Endothelial cell of umbilical vein (primary cell): ENCODE measurements at regions not wholly inside any gene's neighbourhood (a gene's known extent, or its start where the extent isn't known, plus 50 kb on each side); places are given as distances from the start of the nearest gene placed in this dataset.

Experiments used
- BruUV-seq: library from RNA; stranded (reverse); fragments of 400-500 nt; replicated peaks from 2 replicates; lab custom pipeline; 2021; lab: Mats Ljungman, UMichigan
- CTCF ChIA-PET: fragments of 300-600, 350-600 bp; sonication (Branson Sonifier 250); formaldehyde crosslinking; loops from one replicate; lab custom pipeline; 2021; ENCODE audit warnings: antibody characterized with exemption, inconsistent platforms; lab: Charles Lee
- POLR2A ChIA-PET: fragments of 300-600, 350-600 bp; sonication (Branson Sonifier 250); formaldehyde crosslinking; loops from one replicate; lab custom pipeline; 2021; ENCODE audit warnings: antibody characterized with exemption, inconsistent platforms; lab: Charles Lee
- DNase-seq: peaks from one replicate; pipeline ENCODE4 v3.0.0-alpha.2; 2011; ENCODE audit warnings: low read depth, low spot score
- FAIRE-seq: peaks from 2 replicates; lab custom pipeline; 2011; peaks lifted over from hg19 to GRCh38; lab: Jason Lieb, UNC
- H2AFZ ChIP-seq: 2 replicates; pipeline ENCODE4 v1.6.0; 2012; ENCODE audit warnings: low read depth, low read length, control low read depth, inconsistent platforms
- H3K27ac ChIP-seq: 2 replicates; pipeline ENCODE4 v1.5.1; 2011; ENCODE audit warnings: low read depth, mild to moderate bottlenecking, control low read depth, low read length, moderate library complexity; ENCODE audit not compliant: insufficient read depth
- H3K27me3 ChIP-seq, 2 experiments: 2 replicates each; pipeline versions ENCODE4 v1.6.0 to v1.6.1; 2011; ENCODE audit warnings: low read length in 2 of 2, mixed read lengths in 1 of 2; ENCODE audit not compliant: control insufficient read depth in 2 of 2, insufficient read depth in 2 of 2
- H3K36me3 ChIP-seq, 2 experiments: 2 replicates in 1 of 2; 3 replicates in 1 of 2; pipeline ENCODE4 v1.5.1; 2011; ENCODE audit warnings: low read length in 2 of 2, mild to moderate bottlenecking in 1 of 2, moderate library complexity in 1 of 2; ENCODE audit not compliant: control insufficient read depth in 2 of 2, insufficient read depth in 2 of 2; ENCODE audit errors: extremely low read depth in 1 of 2
- H3K4me1 ChIP-seq: 3 replicates; pipeline ENCODE4 v1.5.1; 2011; ENCODE audit warnings: mild to moderate bottlenecking, low read length; ENCODE audit not compliant: control insufficient read depth, insufficient read depth; ENCODE audit errors: extremely low read depth
- H3K4me2 ChIP-seq: 2 replicates; pipeline ENCODE4 v1.6.1; 2011; ENCODE audit warnings: low read length, control low read depth, mixed read lengths; ENCODE audit not compliant: insufficient read depth
- H3K4me3 ChIP-seq, 3 experiments: fragments of 200-600 bp in 1 of 3; sonication (generic), shearing (Covaris generic) in 1 of 3; replicated peaks in 1 of 3; 2 replicates each; pipeline ENCODE4 v1.5.1; 2011 to 2016; ENCODE audit warnings: control low read depth in 3 of 3, low read length in 3 of 3, mild to moderate bottlenecking in 2 of 3, inconsistent platforms in 1 of 3, low read depth in 1 of 3, moderate library complexity in 1 of 3; ENCODE audit not compliant: insufficient read depth in 1 of 3
- H3K79me2 ChIP-seq: 2 replicates; pipeline ENCODE4 v1.6.0; 2012; ENCODE audit warnings: low read length, inconsistent platforms; ENCODE audit not compliant: control insufficient read depth, insufficient read depth
- H3K9ac ChIP-seq: replicated peaks from 2 replicates; pipeline ENCODE3; 2011; ENCODE audit warnings: low read length, control low read depth; ENCODE audit not compliant: insufficient read depth; ENCODE audit errors: extremely low read depth
- H3K9me1 ChIP-seq: replicated peaks from 3 replicates; pipeline ENCODE4 v1.6.0; 2011; ENCODE audit warnings: mild to moderate bottlenecking, low read length; ENCODE audit not compliant: control insufficient read depth, insufficient read depth; ENCODE audit errors: extremely low read depth
- H3K9me3 ChIP-seq: replicated peaks from 2 replicates; pipeline ENCODE4 v1.5.1; 2012; ENCODE audit warnings: low read length, inconsistent platforms; ENCODE audit not compliant: control insufficient read depth, insufficient read depth
- H4K20me1 ChIP-seq: replicated peaks from 2 replicates; pipeline ENCODE3; 2011; ENCODE audit warnings: mild to moderate bottlenecking, low read length; ENCODE audit not compliant: control insufficient read depth, insufficient read depth; ENCODE audit errors: extremely low read depth
- EZH2 ChIP-seq: IDR thresholded peaks from 2 replicates; pipeline ENCODE4 v1.6.1; 2012; ENCODE audit warnings: borderline replicate concordance, low read depth, mild to moderate bottlenecking, moderate library complexity, low read length, inconsistent platforms; ENCODE audit not compliant: severe bottlenecking
- FOS ChIP-seq: IDR thresholded peaks from 2 replicates; pipeline ENCODE4 v1.6.1; 2011; ENCODE audit warnings: mild to moderate bottlenecking, low read length, moderate library complexity, borderline replicate concordance; ENCODE audit not compliant: insufficient read depth
- GATA2 ChIP-seq: IDR thresholded peaks from 2 replicates; pipeline ENCODE4 v1.7.0; 2011; ENCODE audit warnings: low read depth, mild to moderate bottlenecking, moderate library complexity, mixed read lengths, low read length; ENCODE audit not compliant: insufficient read length, insufficient read depth
- JUN ChIP-seq: IDR thresholded peaks from 2 replicates; pipeline ENCODE4 v1.6.1; 2011; ENCODE audit warnings: borderline replicate concordance, low read depth; ENCODE audit not compliant: insufficient read length, insufficient read depth
- MYC ChIP-seq: IDR thresholded peaks from one replicate; pipeline ENCODE4 v1.6.1; 2011; ENCODE audit warnings: mild to moderate bottlenecking, low read depth, low read length
- POLR2A ChIP-seq: IDR thresholded peaks from 2 replicates; pipeline ENCODE4 v1.6.1; 2012; ENCODE audit warnings: low read depth, mild to moderate bottlenecking, control low read depth, low read length
- POLR2AphosphoS5 ChIP-seq: IDR thresholded peaks from 2 replicates; pipeline ENCODE4 v1.6.1; 2012; ENCODE audit warnings: low read depth, mild to moderate bottlenecking, control low read depth, low read length, moderate library complexity; ENCODE audit not compliant: insufficient read depth
- dilution Hi-C: fragments of 300-500 bp; cut with MboI; formaldehyde crosslinking; loops from one replicate; pipeline ENCODE4 v1.15.0; 2019; ENCODE audit warnings: low sequenced_read_pairs; ENCODE audit not compliant: extremely low pct_ligation_motif_present
- intact Hi-C: fragments of 100-400 bp; cut with micrococcal nuclease; formaldehyde crosslinking; loops from one replicate; pipeline ENCODE4 v1.10.0; 2022
- TF ChIP-seq, protein P1 (sequence below), 2 donors: IDR thresholded peaks; 1 replicate in 1 of 2; 2 replicates in 1 of 2; pipeline ENCODE4 v1.5.1; 2011; ENCODE audit warnings: low read length in 2 of 2, mild to moderate bottlenecking in 2 of 2, moderate library complexity in 2 of 2, control low read depth in 1 of 2, inconsistent platforms in 1 of 2, low read depth in 1 of 2; ENCODE audit not compliant: insufficient read depth in 1 of 2; ENCODE audit errors: extremely low read depth in 1 of 2
- TF ChIP-seq, protein P2 (sequence below): IDR thresholded peaks from 2 replicates; pipeline ENCODE4 v1.6.1; 2011; ENCODE audit not compliant: insufficient read depth, insufficient read length

DNA sequence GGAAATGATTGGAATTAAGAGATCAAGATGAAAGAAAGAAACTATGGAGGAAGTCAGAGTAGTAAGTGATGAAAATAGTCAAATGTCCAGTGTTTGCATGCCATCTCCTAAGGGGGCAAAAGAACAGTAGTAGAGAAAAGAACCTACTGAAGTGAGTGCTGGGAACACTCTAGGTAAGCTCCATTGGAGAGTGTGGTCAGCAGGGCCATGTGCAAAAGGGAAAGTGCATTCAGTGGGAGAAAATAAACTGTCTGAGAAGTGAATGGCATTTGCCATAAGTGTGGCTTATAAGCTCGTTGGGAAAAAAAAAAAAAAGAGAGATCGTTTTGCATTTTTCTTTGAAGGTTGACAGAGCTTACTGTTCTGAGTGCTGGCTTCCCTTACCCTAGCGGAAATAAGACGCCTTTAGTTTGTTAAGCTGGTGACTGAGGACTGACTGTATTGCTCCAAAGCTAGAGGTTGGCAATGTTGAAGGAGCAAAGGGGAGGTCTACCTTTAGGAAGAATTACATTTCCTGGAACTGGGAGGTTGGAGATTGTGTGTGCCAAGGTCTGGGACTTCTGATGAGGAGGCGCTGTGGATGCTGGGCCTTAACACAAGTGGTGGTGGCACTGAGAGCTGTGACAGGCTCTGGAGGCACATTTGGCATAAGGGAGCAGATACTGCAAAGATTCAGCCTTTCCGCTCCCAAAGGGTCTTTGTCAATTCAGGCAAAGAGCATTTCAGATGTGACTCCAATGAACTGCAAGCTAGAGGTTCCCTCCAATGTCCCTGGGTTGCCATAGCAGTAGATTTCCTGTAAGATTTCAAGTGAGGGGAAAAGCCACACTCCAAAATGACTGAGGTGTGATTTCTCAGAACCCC lies 287.8 kb upstream of the SATB1 start:
- dilution Hi-C loops (no loop called here), intact Hi-C loops (no loop called here)
- no peak for TF ChIP-seq MYC
- TF ChIP-seq JUN: no peak
- TF ChIP-seq, protein P1, sequence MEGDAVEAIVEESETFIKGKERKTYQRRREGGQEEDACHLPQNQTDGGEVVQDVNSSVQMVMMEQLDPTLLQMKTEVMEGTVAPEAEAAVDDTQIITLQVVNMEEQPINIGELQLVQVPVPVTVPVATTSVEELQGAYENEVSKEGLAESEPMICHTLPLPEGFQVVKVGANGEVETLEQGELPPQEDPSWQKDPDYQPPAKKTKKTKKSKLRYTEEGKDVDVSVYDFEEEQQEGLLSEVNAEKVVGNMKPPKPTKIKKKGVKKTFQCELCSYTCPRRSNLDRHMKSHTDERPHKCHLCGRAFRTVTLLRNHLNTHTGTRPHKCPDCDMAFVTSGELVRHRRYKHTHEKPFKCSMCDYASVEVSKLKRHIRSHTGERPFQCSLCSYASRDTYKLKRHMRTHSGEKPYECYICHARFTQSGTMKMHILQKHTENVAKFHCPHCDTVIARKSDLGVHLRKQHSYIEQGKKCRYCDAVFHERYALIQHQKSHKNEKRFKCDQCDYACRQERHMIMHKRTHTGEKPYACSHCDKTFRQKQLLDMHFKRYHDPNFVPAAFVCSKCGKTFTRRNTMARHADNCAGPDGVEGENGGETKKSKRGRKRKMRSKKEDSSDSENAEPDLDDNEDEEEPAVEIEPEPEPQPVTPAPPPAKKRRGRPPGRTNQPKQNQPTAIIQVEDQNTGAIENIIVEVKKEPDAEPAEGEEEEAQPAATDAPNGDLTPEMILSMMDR (IDR thresholded peaks at IDR 0.05; ENCODE audit: extremely low read depth in 1 of 2, insufficient read depth in 1 of 2, low read depth in 1 of 2, low read length in 2 of 2): no peak
- no peak for TF ChIP-seq FOS
- no peak for TF ChIP-seq POLR2AphosphoS5
- no peak for TF ChIP-seq POLR2A
- TF ChIP-seq GATA2: no peak
- TF ChIP-seq EZH2: no peak
- TF ChIP-seq, protein P2, sequence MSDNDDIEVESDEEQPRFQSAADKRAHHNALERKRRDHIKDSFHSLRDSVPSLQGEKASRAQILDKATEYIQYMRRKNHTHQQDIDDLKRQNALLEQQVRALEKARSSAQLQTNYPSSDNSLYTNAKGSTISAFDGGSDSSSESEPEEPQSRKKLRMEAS: no peak
- no peaks in the 10 kb centered on the region for H3K9me1 ChIP-seq
- ChIA-PET POLR2A (no interaction called here), CTCF (no interaction called here)
- no peaks in the 10 kb centered on the region for H3K79me2 ChIP-seq
- H4K20me1 ChIP-seq: no peaks in the 10 kb centered on the region
- no peak overlapping the region for H2AFZ ChIP-seq
- no peak overlapping the region for H3K27ac ChIP-seq
- no peaks in the 10 kb centered on the region for H3K4me1 ChIP-seq
- BruUV-seq: no TSS peak
- H3K36me3 ChIP-seq: no peaks in the 10 kb centered on the region
- FAIRE-seq (no peak), DNase-seq (no peak)
- peaks cover 4% of the 10 kb centered on the region for H3K9me3 ChIP-seq
- H3K4me2 ChIP-seq: no peak overlapping the region
- no peak overlapping the region for H3K9ac ChIP-seq
- no peaks in the 10 kb centered on the region for H3K27me3 ChIP-seq
- no peak overlapping the region for H3K4me3 ChIP-seq
